SK-N-SH (cell line): ENCODE measurements at regions not wholly inside any gene's neighbourhood (a gene's known extent, or its start where the extent isn't known, plus 50 kb on each side); places are given as distances from the start of the nearest gene placed in this dataset.

ENCODE experiments used
- CTCF ChIA-PET: fragments of 300-600, 350-600 bp; formaldehyde crosslinking; extraction: SDS; loops from one replicate; lab custom pipeline; 2021; lab: Yijun Ruan, JAX
- POLR2A ChIA-PET: fragments of 350-600 bp; sonication (Branson Sonifier 250); formaldehyde crosslinking; extraction: SDS; loops from one replicate; lab custom pipeline; 2020; ENCODE audit warnings: antibody characterized with exemption, inconsistent platforms; lab: Yijun Ruan, JAX
- DNase-seq: peaks from one replicate; pipeline ENCODE4 v3.0.0; 2012
- H2AFZ ChIP-seq: fragments of 200-600 bp; sonication (generic); 2 replicates; pipeline ENCODE4 v1.8.1; 2016; ENCODE audit warnings: antibody characterized with exemption, mild to moderate bottlenecking, low read depth
- H3F3A ChIP-seq: fragments of 200-600 bp; sonication (generic); replicated peaks from 2 replicates; pipeline ENCODE3; 2016; ENCODE audit warnings: antibody characterized with exemption, mild to moderate bottlenecking; ENCODE audit not compliant: insufficient read depth
- H3K27ac ChIP-seq, 2 experiments: fragments of 200-500 bp in 1 of 2; fragments of 200-600 bp in 1 of 2; sonication (Bioruptor generic) in 1 of 2; sonication (generic), shearing (Covaris generic) in 1 of 2; 2 replicates each; pipeline versions ENCODE4 v1.5.1 to v1.6.1; 2014 to 2016; ENCODE audit warnings: low read depth in 2 of 2, inconsistent platforms in 1 of 2, low read length in 1 of 2, mild to moderate bottlenecking in 1 of 2, mixed read lengths in 1 of 2
- H3K27me3 ChIP-seq: fragments of 200-600 bp; sonication (generic), shearing (Covaris generic); 2 replicates; pipeline ENCODE4 v1.6.1; 2016; ENCODE audit warnings: mixed run types; ENCODE audit not compliant: insufficient read depth
- H3K36me3 ChIP-seq, 2 experiments: fragments of 200-500 bp in 1 of 2; fragments of 200-600 bp in 1 of 2; sonication (Bioruptor generic) in 1 of 2; sonication (generic) in 1 of 2; replicated peaks in 1 of 2; 2 replicates each; pipeline versions ENCODE3 to v1.5.1; 2014 to 2016; ENCODE audit warnings: low read length in 1 of 2, mild to moderate bottlenecking in 1 of 2; ENCODE audit not compliant: insufficient read depth in 2 of 2, control insufficient read depth in 1 of 2
- H3K4me1 ChIP-seq, 2 experiments: fragments of 200-500 bp in 1 of 2; fragments of 200-600 bp in 1 of 2; sonication (Bioruptor generic) in 1 of 2; sonication (generic), shearing (Covaris generic) in 1 of 2; 2 replicates each; pipeline versions ENCODE4 v1.5.1 to v1.6.1; 2014 to 2016; ENCODE audit warnings: low read depth in 1 of 2, low read length in 1 of 2, mixed run types in 1 of 2; ENCODE audit not compliant: insufficient read depth in 2 of 2, control insufficient read depth in 1 of 2
- H3K4me2 ChIP-seq: fragments of 200-600 bp; sonication (generic), shearing (Covaris generic); 2 replicates; pipeline ENCODE4 v1.6.1; 2017; ENCODE audit warnings: mixed run types
- H3K4me3 ChIP-seq, 2 experiments: fragments of 200-500 bp in 1 of 2; fragments of 200-600 bp in 1 of 2; sonication (Bioruptor generic) in 1 of 2; sonication (generic), shearing (Covaris generic) in 1 of 2; 2 replicates each; pipeline versions ENCODE4 v1.5.1 to v1.8.1; 2014 to 2016; ENCODE audit warnings: low read depth in 2 of 2, inconsistent platforms in 1 of 2, low read length in 1 of 2, mild to moderate bottlenecking in 1 of 2, mixed read lengths in 1 of 2, moderate library complexity in 1 of 2
- H3K79me2 ChIP-seq: fragments of 200-600 bp; sonication (generic); 2 replicates; pipeline ENCODE4 v1.8.1; 2017; ENCODE audit warnings: mild to moderate bottlenecking; ENCODE audit not compliant: insufficient read depth
- H3K9ac ChIP-seq: fragments of 200-600 bp; sonication (generic); 2 replicates; pipeline ENCODE4 v1.6.1; 2017; ENCODE audit warnings: mixed run types
- H3K9me2 ChIP-seq: fragments of 200-600 bp; sonication (generic); 2 replicates; pipeline ENCODE4 v1.6.1; 2017; ENCODE audit warnings: mixed run types
- H3K9me3 ChIP-seq: fragments of 200-600 bp; sonication (generic); 2 replicates; pipeline ENCODE4 v1.6.1; 2017; ENCODE audit warnings: mixed run types, mild to moderate bottlenecking, moderate library complexity
- H4K20me1 ChIP-seq: fragments of 200-600 bp; sonication (generic); 2 replicates; pipeline ENCODE4 v1.6.1; 2017; ENCODE audit warnings: mild to moderate bottlenecking, mixed run types; ENCODE audit not compliant: insufficient read depth
- CHD2 ChIP-seq: fragments of 150-350 bp; IDR thresholded peaks from 2 replicates; pipeline ENCODE4 v1.6.1; 2018; ENCODE audit warnings: low read length; ENCODE audit not compliant: partially characterized antibody
- EP300 ChIP-seq, 2 experiments: IDR thresholded peaks; 2 replicates each; pipeline versions ENCODE4 v1.4.0 to v1.6.1; 2012; ENCODE audit warnings: borderline replicate concordance in 1 of 2, low read depth in 1 of 2, low read length in 1 of 2
- EZH2phosphoT487 ChIP-seq: fragments of 200-600 bp; sonication (generic); IDR thresholded peaks from 2 replicates; pipeline ENCODE4 v1.6.1; 2017; ENCODE audit warnings: low read depth, mixed run types, mild to moderate bottlenecking, antibody characterized with exemption, moderate library complexity, borderline replicate concordance
- FOXJ3 ChIP-seq: sonication (generic); formaldehyde crosslinking; IDR thresholded peaks from 2 replicates; pipeline ENCODE4 v1.5.1; 2020; ENCODE audit warnings: mild to moderate bottlenecking, missing genetic modification reagents
- JUND ChIP-seq: IDR thresholded peaks from 2 replicates; pipeline ENCODE4 v1.4.0; 2012
- MEF2A ChIP-seq: IDR thresholded peaks from 2 replicates; pipeline ENCODE4 v1.4.0; 2012; ENCODE audit warnings: low read depth, borderline replicate concordance
- NFIC ChIP-seq: IDR thresholded peaks from 2 replicates; pipeline ENCODE4 v1.4.0; 2012; ENCODE audit warnings: borderline replicate concordance
- POLR2AphosphoS5 ChIP-seq: IDR thresholded peaks from 2 replicates; pipeline ENCODE4 v1.6.1; 2012; ENCODE audit warnings: low read depth, low read length
- RAD21 ChIP-seq: IDR thresholded peaks from 2 replicates; pipeline ENCODE4 v1.6.1; 2012; ENCODE audit warnings: mild to moderate bottlenecking, low read length
- RFX5 ChIP-seq: IDR thresholded peaks from 2 replicates; pipeline ENCODE4 v1.6.1; 2012; ENCODE audit warnings: mild to moderate bottlenecking, improper control_type of control experiment, low read length
- TCF12 ChIP-seq: IDR thresholded peaks from 2 replicates; pipeline ENCODE4 v1.4.0; 2012
- whole genome bisulfite sequencing: methylation state at CpG from one replicate; pipeline ENCODE4 v1.1.6; 2017; ENCODE audit warnings: low lambda C conversion rate; 5-methylcytosine and 5-hydroxymethylcytosine counted together
- TF ChIP-seq, protein P1 (sequence below): IDR thresholded peaks from 2 replicates; pipeline ENCODE4 v1.4.0; 2012; ENCODE audit warnings: low read depth, borderline replicate concordance

DNA sequence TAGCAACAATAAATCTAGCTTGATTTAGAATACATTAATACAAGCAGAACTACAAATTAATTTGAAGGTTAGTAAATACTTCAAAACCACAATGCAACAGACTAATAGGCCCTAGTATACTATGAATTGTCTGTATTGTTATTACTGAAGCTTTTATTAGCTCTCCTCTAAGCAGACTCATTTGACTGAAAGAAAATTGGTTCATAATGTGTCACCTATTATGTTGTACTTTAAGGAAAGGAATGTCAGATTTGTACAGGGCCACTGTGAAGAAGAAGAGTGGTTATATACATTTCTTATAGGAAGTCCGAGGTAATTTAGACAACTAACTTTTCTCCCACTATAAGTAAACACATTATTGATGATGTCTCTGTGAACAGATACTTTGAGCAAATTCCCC lies 954.5 kb downstream of the ZPLD1 start:
- H3F3A ChIP-seq: no peaks in the 10 kb centered on the region
- H3K9ac ChIP-seq: no peak overlapping the region
- CTCF ChIA-PET: interaction anchor here (0.7 kb wide), 1 partner anchor 20 kb away, joined by 3 read pairs; no protein-coding TSS in a partner anchor
- no peak overlapping the region for H2AFZ ChIP-seq
- TF ChIP-seq POLR2AphosphoS5 (no peak), RAD21 (no peak), EP300 (IDR thresholded peaks at IDR 0.05; ENCODE audit: borderline replicate concordance in 1 of 2, low read depth in 1 of 2, low read length in 1 of 2) (no peak), MEF2A (no peak), JUND (no peak), NFIC (no peak), RFX5 (no peak), TCF12 (no peak), CHD2 (no peak), FOXJ3 (no peak), EZH2phosphoT487 (no peak)
- TF ChIP-seq, protein P1, sequence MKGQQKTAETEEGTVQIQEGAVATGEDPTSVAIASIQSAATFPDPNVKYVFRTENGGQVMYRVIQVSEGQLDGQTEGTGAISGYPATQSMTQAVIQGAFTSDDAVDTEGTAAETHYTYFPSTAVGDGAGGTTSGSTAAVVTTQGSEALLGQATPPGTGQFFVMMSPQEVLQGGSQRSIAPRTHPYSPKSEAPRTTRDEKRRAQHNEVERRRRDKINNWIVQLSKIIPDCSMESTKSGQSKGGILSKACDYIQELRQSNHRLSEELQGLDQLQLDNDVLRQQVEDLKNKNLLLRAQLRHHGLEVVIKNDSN: no peak
- TF ChIP-seq, all 33 proteins: peak for 0
- DNase-seq: no peak
- WGBS: 76% methylated on average over 1 of the region's 1 CpG
- H3K27me3 ChIP-seq: no peaks in the 10 kb centered on the region
- H3K9me3 ChIP-seq: no peaks in the 10 kb centered on the region
- H3K36me3 ChIP-seq: no peaks in the 10 kb centered on the region
- no peaks in the 10 kb centered on the region; a peak in 1 of 4 replicates for H3K4me1 ChIP-seq
- H4K20me1 ChIP-seq: no peaks in the 10 kb centered on the region
- H3K4me2 ChIP-seq: no peak overlapping the region
- H3K4me3 ChIP-seq: no peak overlapping the region
- no peak overlapping the region for H3K27ac ChIP-seq
- H3K9me2 ChIP-seq: no peaks in the 10 kb centered on the region
- no peaks in the 10 kb centered on the region for H3K79me2 ChIP-seq
- POLR2A ChIA-PET: no interaction called here

DNA sequence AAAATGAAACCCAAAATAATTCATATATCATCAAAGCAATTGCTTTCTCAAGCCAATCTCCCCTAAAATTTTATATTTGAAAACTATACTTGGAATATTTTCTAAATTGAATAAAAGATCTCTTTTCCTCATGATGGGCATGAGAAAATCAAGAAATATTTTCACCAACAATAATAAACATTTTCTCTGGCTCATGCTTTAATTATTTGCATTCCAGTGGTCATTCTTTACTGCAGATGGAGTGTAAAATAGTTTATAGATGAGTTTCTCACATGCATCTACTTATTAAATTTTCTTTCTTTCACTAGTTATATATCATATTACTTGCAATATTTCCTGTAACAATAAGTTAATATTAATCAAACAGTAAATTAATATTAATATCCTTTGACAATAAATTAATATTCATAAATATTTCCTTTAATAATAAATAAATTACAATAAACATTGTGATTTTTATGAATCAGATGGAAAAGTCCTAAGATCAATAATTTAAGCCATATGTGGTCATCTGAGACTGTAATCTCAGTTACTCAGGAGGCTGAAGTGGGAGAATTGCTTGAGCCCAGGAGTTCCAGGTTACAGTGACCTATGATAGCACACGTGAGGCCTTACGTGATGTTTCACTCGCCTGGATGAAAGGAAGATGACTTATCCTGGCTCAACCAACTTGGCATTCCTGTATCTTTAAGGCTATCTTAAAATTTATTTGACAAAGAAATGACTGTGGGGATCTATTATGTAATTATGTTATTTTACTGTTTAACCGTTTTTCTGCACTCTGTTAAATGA lies 958.8 kb downstream of the ZPLD1 start:
- H3K4me2 ChIP-seq: no peak overlapping the region

More for the DNA sequence above, 958.8 kb downstream of the ZPLD1 start:
- ChIA-PET CTCF (interaction anchor here (0.8 to 1.3 kb wide), 2 partner anchors 60 to 720 kb away, joined by 3 to 4 read pairs; no protein-coding TSS in a partner anchor), POLR2A (no interaction called here)
- H3K4me3 ChIP-seq: no peak overlapping the region
- H3K27ac ChIP-seq: no peak overlapping the region
- TF ChIP-seq POLR2AphosphoS5 (no peak), TCF12 (no peak), EP300 (IDR thresholded peaks at IDR 0.05; ENCODE audit: borderline replicate concordance in 1 of 2, low read depth in 1 of 2, low read length in 1 of 2) (no peak)
- no peaks in the 10 kb centered on the region for H3K9me3 ChIP-seq
- no peaks in the 10 kb centered on the region for H4K20me1 ChIP-seq
- 0 out of 2 replicates have a peak overlapping the region, but pooled peaks have one; percentile 27 for H2AFZ ChIP-seq
- WGBS: 76% methylated on average over 4 of the region's 4 CpGs
- H3K4me1 ChIP-seq: no peaks in the 10 kb centered on the region; a peak in 1 of 4 replicates
- H3K9me2 ChIP-seq: no peaks in the 10 kb centered on the region
- no peak for DNase-seq
- H3F3A ChIP-seq: no peaks in the 10 kb centered on the region
- no peaks in the 10 kb centered on the region for H3K79me2 ChIP-seq
- H3K9ac ChIP-seq: no peak overlapping the region
- H3K27me3 ChIP-seq: no peaks in the 10 kb centered on the region
- no peaks in the 10 kb centered on the region for H3K36me3 ChIP-seq
